ENCODE measurements at regions not wholly inside any gene's neighbourhood (a gene's known extent, or its start where the extent isn't known, plus 50 kb on each side); places are given as distances from the start of the nearest gene placed in this dataset.
"Not testable (repeated sequence)": the region's sequence is repeated elsewhere in the genome, so short reads cannot be mapped to it uniquely, and the experiment has no call there.

GRCh38 chr9:102941868-102942267 lies 53.3 kb upstream of the CYLC2 start:
- peaks cover 71% of the 10 kb centered on the region for H3K9me3 ChIP-seq (ENCODE audit: insufficient read depth, low read depth, low read length)
- H3K27ac ChIP-seq (ENCODE audit: low read depth, low read length): no peak overlapping the region
- H3K36me3 ChIP-seq (ENCODE audit: insufficient read depth, low read length): no peaks in the 10 kb centered on the region
- no peak overlapping the region for H3K9ac ChIP-seq (ENCODE audit: low read depth, low read length)
- WGBS: 83% methylated on average over 4 of the region's 4 CpGs
- H3K4me3 ChIP-seq (ENCODE audit: low read length): no peak overlapping the region
- no peaks in the 10 kb centered on the region for H3K4me1 ChIP-seq (ENCODE audit: insufficient read depth, low read length)
- H3K27me3 ChIP-seq (ENCODE audit: insufficient read depth, low read length): no peaks in the 10 kb centered on the region

GRCh38 chr9:102922526-102922925 lies 72.6 kb upstream of the CYLC2 start:
- H3K36me3 ChIP-seq (ENCODE audit: insufficient read depth, low read length): no peaks in the 10 kb centered on the region
- WGBS: 85% methylated on average over 1 of the region's 1 CpG
- H3K27ac ChIP-seq (ENCODE audit: low read depth, low read length): no peak overlapping the region
- no peaks in the 10 kb centered on the region for H3K4me1 ChIP-seq (ENCODE audit: insufficient read depth, low read length)
- H3K9ac ChIP-seq (ENCODE audit: low read depth, low read length): no peak overlapping the region
- no peak overlapping the region for H3K4me3 ChIP-seq (ENCODE audit: low read length)
- H3K9me3 ChIP-seq (ENCODE audit: insufficient read depth, low read depth, low read length): peaks cover 40% of the 10 kb centered on the region
- no peaks in the 10 kb centered on the region for H3K27me3 ChIP-seq (ENCODE audit: insufficient read depth, low read length)

- Histone ChIP-seq H3K36me3 (ENCODE audit: insufficient read depth, low read length) (no peaks in the 10 kb centered on the region), H3K27me3 (ENCODE audit: insufficient read depth, low read length) (no peaks in the 10 kb centered on the region), H3K4me3 (ENCODE audit: low read length) (no peak overlapping the region), H3K9me3 (ENCODE audit: insufficient read depth, low read depth, low read length) (peaks cover 65% of the 10 kb centered on the region), H3K9ac (ENCODE audit: low read depth, low read length) (no peak overlapping the region), H3K27ac (ENCODE audit: low read depth, low read length) (no peak overlapping the region), H3K4me1 (ENCODE audit: insufficient read depth, low read length) (no peaks in the 10 kb centered on the region)
- WGBS: 42% methylated on average over 1 of the region's 2 CpGs
These were observed 83.9 kb upstream of the CYLC2 start for GRCh38 chr9:102911185-102911584.

DNA sequence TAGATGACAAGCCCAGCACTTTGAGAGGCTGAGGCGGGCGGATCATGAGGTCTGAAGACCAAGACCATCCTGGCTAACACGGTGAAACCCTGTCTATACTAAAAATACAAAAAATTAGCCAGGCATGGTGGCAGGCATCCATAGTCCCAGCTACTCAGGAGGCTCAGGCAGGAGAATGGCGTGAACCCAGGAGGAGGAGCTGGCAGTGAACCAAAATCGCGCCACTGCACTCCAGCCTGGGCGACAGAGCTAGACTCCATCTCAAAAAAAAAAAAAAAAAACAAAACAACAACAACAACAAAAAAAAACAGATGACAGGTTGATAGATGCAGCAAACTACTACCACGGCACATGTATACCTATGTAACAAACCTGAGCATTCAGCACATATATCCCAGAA lies 89.3 kb upstream of the CYLC2 start:
- not testable (repeated sequence) for H3K27me3 ChIP-seq (ENCODE audit: insufficient read depth, low read length); H3K9ac ChIP-seq (ENCODE audit: low read depth, low read length); H3K27ac ChIP-seq (ENCODE audit: low read depth, low read length); H3K4me1 ChIP-seq (ENCODE audit: insufficient read depth, low read length); H3K4me3 ChIP-seq (ENCODE audit: low read length); H3K36me3 ChIP-seq (ENCODE audit: insufficient read depth, low read length)
- H3K9me3 ChIP-seq (ENCODE audit: insufficient read depth, low read depth, low read length): peaks cover 46% of the 10 kb centered on the region
- 90% methylated on average over 7 of the region's 8 CpGs for WGBS

DNA sequence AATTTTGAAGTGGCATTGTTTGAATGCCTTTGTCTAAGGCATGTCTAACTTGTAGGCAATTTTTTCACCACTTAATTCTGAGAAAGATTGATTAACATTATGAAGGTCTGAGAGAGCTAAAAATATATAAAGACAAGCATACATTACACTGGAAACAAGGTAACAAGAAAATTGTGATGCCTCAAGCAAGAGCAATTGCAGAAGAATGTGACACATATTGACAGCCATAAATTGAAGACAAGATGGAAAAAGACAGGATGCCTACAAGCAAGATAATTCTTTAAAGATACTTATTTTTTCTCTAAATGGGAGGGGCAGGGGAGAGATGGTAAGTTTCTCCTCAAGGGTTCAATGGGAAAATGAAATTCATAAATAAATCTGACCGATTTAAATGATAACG lies 103.1 kb upstream of the CYLC2 start:
- Histone ChIP-seq H3K9ac (ENCODE audit: low read depth, low read length) (no peak overlapping the region), H3K36me3 (ENCODE audit: insufficient read depth, low read length) (no peaks in the 10 kb centered on the region), H3K4me1 (ENCODE audit: insufficient read depth, low read length) (no peaks in the 10 kb centered on the region), H3K27me3 (ENCODE audit: insufficient read depth, low read length) (no peaks in the 10 kb centered on the region), H3K4me3 (ENCODE audit: low read length) (no peak overlapping the region), H3K27ac (ENCODE audit: low read depth, low read length) (no peak overlapping the region), H3K9me3 (ENCODE audit: insufficient read depth, low read depth, low read length) (peaks cover 37% of the 10 kb centered on the region; the same call in 1 of the 2 replicates)
- WGBS: 100% methylated on average over 2 of the region's 2 CpGs

- not testable (repeated sequence) for H3K27me3 ChIP-seq (ENCODE audit: insufficient read depth, low read length); H3K9ac ChIP-seq (ENCODE audit: low read depth, low read length); H3K27ac ChIP-seq (ENCODE audit: low read depth, low read length); H3K4me3 ChIP-seq (ENCODE audit: low read length); H3K36me3 ChIP-seq (ENCODE audit: insufficient read depth, low read length); H3K4me1 ChIP-seq (ENCODE audit: insufficient read depth, low read length)
- 94% methylated on average over 5 of the region's 5 CpGs for WGBS
- peaks cover 43% of the 10 kb centered on the region for H3K9me3 ChIP-seq (ENCODE audit: insufficient read depth, low read depth, low read length)
These were observed 106.4 kb upstream of the CYLC2 start for GRCh38 chr9:102888747-102889146.

- no peak overlapping the region for H3K27ac ChIP-seq (ENCODE audit: low read depth, low read length)
- peaks cover 59% of the 10 kb centered on the region for H3K9me3 ChIP-seq (ENCODE audit: insufficient read depth, low read depth, low read length)
- 96% methylated on average over 2 of the region's 3 CpGs for WGBS
- H3K36me3 ChIP-seq (ENCODE audit: insufficient read depth, low read length): no peaks in the 10 kb centered on the region
- H3K27me3 ChIP-seq (ENCODE audit: insufficient read depth, low read length): no peaks in the 10 kb centered on the region
- no peak overlapping the region for H3K4me3 ChIP-seq (ENCODE audit: low read length)
- no peaks in the 10 kb centered on the region for H3K4me1 ChIP-seq (ENCODE audit: insufficient read depth, low read length)
- no peak overlapping the region for H3K9ac ChIP-seq (ENCODE audit: low read depth, low read length)
These were observed 119.4 kb upstream of the CYLC2 start for GRCh38 chr9:102875687-102876086.

DNA sequence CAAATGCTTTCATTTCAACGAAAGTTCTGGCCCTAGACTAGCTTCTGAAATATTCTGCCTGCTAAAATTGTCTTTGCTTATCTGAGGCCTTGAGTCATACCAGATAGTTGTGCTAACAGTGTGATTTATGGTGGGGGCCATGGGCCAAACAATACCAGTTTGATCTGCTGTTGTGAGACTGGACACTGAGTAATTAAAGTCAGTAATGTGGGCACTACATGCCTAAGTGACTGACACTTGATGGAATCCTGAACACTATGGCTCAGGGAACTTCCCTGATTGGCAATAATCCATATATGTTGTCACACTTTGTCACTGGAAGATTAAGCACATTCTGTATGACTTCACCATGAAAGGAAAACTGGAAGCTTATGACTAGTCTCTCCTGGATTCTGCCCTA lies 127.6 kb upstream of the CYLC2 start:
- no peak overlapping the region for H3K4me3 ChIP-seq (ENCODE audit: low read length)
- no peaks in the 10 kb centered on the region for H3K27me3 ChIP-seq (ENCODE audit: insufficient read depth, low read length)
- 62% methylated on average over 1 of the region's 1 CpG for WGBS
- H3K9ac ChIP-seq (ENCODE audit: low read depth, low read length): no peak overlapping the region
- H3K9me3 ChIP-seq (ENCODE audit: insufficient read depth, low read depth, low read length): peaks cover 56% of the 10 kb centered on the region
- H3K27ac ChIP-seq (ENCODE audit: low read depth, low read length): no peak overlapping the region
- H3K4me1 ChIP-seq (ENCODE audit: insufficient read depth, low read length): no peaks in the 10 kb centered on the region
- H3K36me3 ChIP-seq (ENCODE audit: insufficient read depth, low read length): no peaks in the 10 kb centered on the region

- no peaks in the 10 kb centered on the region for H3K4me1 ChIP-seq (ENCODE audit: insufficient read depth, low read length)
- no peak overlapping the region for H3K27ac ChIP-seq (ENCODE audit: low read depth, low read length)
- H3K9me3 ChIP-seq (ENCODE audit: insufficient read depth, low read depth, low read length): peaks cover 47% of the 10 kb centered on the region
- H3K36me3 ChIP-seq (ENCODE audit: insufficient read depth, low read length): no peaks in the 10 kb centered on the region
- H3K9ac ChIP-seq (ENCODE audit: low read depth, low read length): no peak overlapping the region
- H3K4me3 ChIP-seq (ENCODE audit: low read length): no peak overlapping the region
- 100% methylated on average over 1 of the region's 1 CpG for WGBS
- no peaks in the 10 kb centered on the region for H3K27me3 ChIP-seq (ENCODE audit: insufficient read depth, low read length)
These were observed 132.7 kb upstream of the CYLC2 start for GRCh38 chr9:102862478-102862877.

- Histone ChIP-seq H3K27me3 (ENCODE audit: insufficient read depth, low read length) (no peaks in the 10 kb centered on the region), H3K27ac (ENCODE audit: low read depth, low read length) (no peak overlapping the region), H3K9me3 (ENCODE audit: insufficient read depth, low read depth, low read length) (peaks cover 56% of the 10 kb centered on the region), H3K9ac (ENCODE audit: low read depth, low read length) (no peak overlapping the region), H3K4me3 (ENCODE audit: low read length) (no peak overlapping the region), H3K4me1 (ENCODE audit: insufficient read depth, low read length) (no peaks in the 10 kb centered on the region), H3K36me3 (ENCODE audit: insufficient read depth, low read length) (no peaks in the 10 kb centered on the region)
- 83% methylated on average over 1 of the region's 2 CpGs for WGBS
These were observed 139.5 kb upstream of the CYLC2 start for GRCh38 chr9:102855641-102856040.

DNA sequence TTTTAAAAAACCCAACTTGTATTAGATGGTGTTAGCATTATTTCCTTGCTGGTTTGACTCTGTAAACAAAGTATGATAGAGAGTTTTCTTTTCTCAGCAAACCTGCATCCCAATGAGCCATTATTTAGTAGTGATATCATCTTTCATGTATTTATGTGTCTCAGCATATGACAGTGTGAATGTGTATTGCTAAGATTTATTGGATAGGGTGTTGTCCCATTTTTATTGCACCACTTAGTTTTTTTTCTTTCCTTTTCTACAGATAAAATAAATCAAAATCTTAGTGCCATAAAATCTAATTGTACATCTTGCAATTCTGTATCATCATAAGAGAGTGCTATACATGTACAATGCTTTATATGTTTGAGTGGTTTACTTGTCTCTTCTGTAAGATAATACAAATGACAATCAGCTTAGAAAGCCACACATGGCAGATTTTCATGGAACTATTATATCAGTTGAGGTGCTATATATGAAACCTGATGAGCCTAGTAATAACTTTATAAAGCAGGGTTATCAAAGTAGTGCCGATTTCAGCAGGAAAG lies 149.2 kb upstream of the CYLC2 start:
- H3K36me3 ChIP-seq (ENCODE audit: insufficient read depth, low read length): no peaks in the 10 kb centered on the region
- peaks cover 59% of the 10 kb centered on the region for H3K9me3 ChIP-seq (ENCODE audit: insufficient read depth, low read depth, low read length)
- no peaks in the 10 kb centered on the region for H3K27me3 ChIP-seq (ENCODE audit: insufficient read depth, low read length)
- H3K27ac ChIP-seq (ENCODE audit: low read depth, low read length): no peak overlapping the region
- H3K4me1 ChIP-seq (ENCODE audit: insufficient read depth, low read length): no peaks in the 10 kb centered on the region
- H3K9ac ChIP-seq (ENCODE audit: low read depth, low read length): no peak overlapping the region
- no peak overlapping the region for H3K4me3 ChIP-seq (ENCODE audit: low read length)
- 67% methylated on average over 1 of the region's 1 CpG for WGBS

GRCh38 chr9:102844716-102845115 lies 150.4 kb upstream of the CYLC2 start:
- H3K9me3 ChIP-seq (ENCODE audit: insufficient read depth, low read depth, low read length): peaks cover 59% of the 10 kb centered on the region
- H3K4me3 ChIP-seq (ENCODE audit: low read length): no peak overlapping the region
- H3K36me3 ChIP-seq (ENCODE audit: insufficient read depth, low read length): no peaks in the 10 kb centered on the region
- WGBS: 74% methylated on average over 2 of the region's 2 CpGs
- no peaks in the 10 kb centered on the region for H3K27me3 ChIP-seq (ENCODE audit: insufficient read depth, low read length)
- no peaks in the 10 kb centered on the region for H3K4me1 ChIP-seq (ENCODE audit: insufficient read depth, low read length)
- H3K27ac ChIP-seq (ENCODE audit: low read depth, low read length): no peak overlapping the region
- no peak overlapping the region for H3K9ac ChIP-seq (ENCODE audit: low read depth, low read length)

All from HUES64 (cell line).